Heart right ventricle (tissue), 16 donors: ENCODE measurements at regions not wholly inside any gene's neighbourhood (a gene's known extent, or its start where the extent isn't known, plus 50 kb on each side); places are given as distances from the start of the nearest gene placed in this dataset.
A peak's percentile ranks its signal among the peaks of the same experiment; 100 is the strongest.

ENCODE experiments used
- ATAC-seq, 8 donors: fragments of 200-7000 bp; cut with Tn5 transposase; one replicate each; pipeline ENCODE4 v1.9.1; 2020; ENCODE audit warnings: mild to moderate bottlenecking in 8 of 8, moderate library complexity in 8 of 8, moderate number of reproducible peaks in 1 of 8
- DNase-seq, 2 donors: peaks; one replicate each; pipeline ENCODE4 v3.0.0-alpha.2; 2020
- H3K27ac ChIP-seq, 10 donors: fragments of 200-600 bp; sonication (generic) in 2 of 10; one replicate each; pipeline versions ENCODE4 v1.5.0 to v1.8.0; 2020 to 2022; ENCODE audit warnings: mild to moderate bottlenecking in 3 of 10
- H3K27me3 ChIP-seq, 7 donors: fragments of 200-600 bp; one replicate each; pipeline ENCODE4 v1.8.0; 2021 to 2022; ENCODE audit warnings: mild to moderate bottlenecking in 2 of 7
- H3K36me3 ChIP-seq, 9 donors: fragments of 200-600 bp; sonication (generic) in 1 of 9; one replicate each; pipeline versions ENCODE4 v1.5.0 to v1.8.0; 2020 to 2022; ENCODE audit warnings: mild to moderate bottlenecking in 2 of 9
- H3K4me1 ChIP-seq, 9 donors: fragments of 200-600 bp; sonication (generic) in 1 of 9; one replicate each; pipeline versions ENCODE4 v1.5.0 to v1.8.0; 2020 to 2022; ENCODE audit warnings: mild to moderate bottlenecking in 4 of 9
- H3K4me3 ChIP-seq, 10 donors: fragments of 200-600 bp; sonication (generic) in 2 of 10; one replicate each; pipeline versions ENCODE4 v1.5.0 to v1.8.0; 2020 to 2022; ENCODE audit warnings: mild to moderate bottlenecking in 7 of 10, moderate library complexity in 2 of 10
- H3K9me3 ChIP-seq, 11 donors: fragments of 200-600 bp in 10 of 11; sonication (generic) in 2 of 11; one replicate each; pipeline versions ENCODE4 v1.5.0 to v1.8.0; 2013 to 2022; ENCODE audit warnings: mild to moderate bottlenecking in 2 of 11, control low read depth in 1 of 11, moderate library complexity in 1 of 11
- WGBS, 2 donors: extraction: QIAGEN DNeasy Blood & Tissue Kit; methylation state at CpG; one replicate each; pipeline ENCODE4 v1.1.7; 2013; ENCODE audit warnings: inconsistent platforms in 1 of 2; 5-methylcytosine and 5-hydroxymethylcytosine counted together
- intact Hi-C, 10 donors: fragments of 100-400 bp; cut with DNase I; formaldehyde crosslinking; loops; one replicate each; pipeline versions ENCODE4 v1.11.1 to v1.14.2; 2022
- TF ChIP-seq, protein P1 (sequence below), 9 donors: fragments of 200-600 bp; sonication (generic) in 2 of 9; IDR thresholded peaks; one replicate each; pipeline versions ENCODE4 v1.5.0 to v1.8.0; 2021 to 2022; ENCODE audit warnings: antibody characterized with exemption in 9 of 9, mild to moderate bottlenecking in 5 of 9, moderate library complexity in 1 of 9
- donor health status: Arrhythmogenic right ventricular cardiomyopathy.
- donor health status: ischemic (EF 13 %, LVEDD 7.1; RV severe dilation, severe dysfunction).
- donor health status: healthy with polysubstance abuse.
- donor health status: DM: no; HTN: yes; CAD: no.
- donor health status: DM: no; HTN: no; CAD: no.
- donor health status: ischemic (EF 25% LVEDD 6.9; RV normal size, moderate dysfunction).
- donor health status: ischemic (EF 25% LVEDD 5.7; RV mildly dilated, moderate dysfunction).
- donor health status: healthy.
- donor health status: DM: yes; HTN: yes; CAD: no.
- donor health status: Ischemic cardiomyopathy.
- donor health status: ischemic (EF 35%, LVEDD 5.7; RV mildly dilated, moderate dysfunction).
- donor health status: nonischemic (EF 11% LVEDD 7.7; RV severe dilation, severe dysfunction).
- donor health status: DM: yes; HTN: yes; CAD: no.
- donor health status: PGD.
- donor health status: ischemic (EF 29% LVEDD 5.4; RV normal size, mild dysfunction).
- donor health status: nonischemic (EF 23%, LVEDD 6.1; RV moderate dilation, normal function).

DNA sequence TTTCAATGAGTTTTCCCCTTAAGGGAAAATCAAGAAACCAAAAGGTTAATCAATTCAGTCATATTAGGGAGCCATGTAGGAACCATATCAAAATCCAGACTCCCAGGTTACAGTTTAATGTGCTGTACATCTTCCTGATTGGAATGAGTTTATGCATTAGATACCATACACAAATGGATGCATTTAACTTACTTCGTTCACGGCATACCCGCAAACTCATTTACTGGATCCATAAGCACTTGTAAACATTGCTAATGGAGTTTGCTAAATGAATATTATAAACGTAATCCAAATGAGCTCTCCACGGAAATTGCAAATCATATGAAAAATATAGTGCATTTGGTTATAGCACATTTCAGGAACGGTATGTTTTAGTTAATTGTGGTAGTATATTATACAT lies 228.9 kb upstream of the G2E3 start:
- no peaks in the 10 kb centered on the region for H3K36me3 ChIP-seq
- ATAC-seq (no peak), DNase-seq (no peak)
- TF ChIP-seq, protein P1, sequence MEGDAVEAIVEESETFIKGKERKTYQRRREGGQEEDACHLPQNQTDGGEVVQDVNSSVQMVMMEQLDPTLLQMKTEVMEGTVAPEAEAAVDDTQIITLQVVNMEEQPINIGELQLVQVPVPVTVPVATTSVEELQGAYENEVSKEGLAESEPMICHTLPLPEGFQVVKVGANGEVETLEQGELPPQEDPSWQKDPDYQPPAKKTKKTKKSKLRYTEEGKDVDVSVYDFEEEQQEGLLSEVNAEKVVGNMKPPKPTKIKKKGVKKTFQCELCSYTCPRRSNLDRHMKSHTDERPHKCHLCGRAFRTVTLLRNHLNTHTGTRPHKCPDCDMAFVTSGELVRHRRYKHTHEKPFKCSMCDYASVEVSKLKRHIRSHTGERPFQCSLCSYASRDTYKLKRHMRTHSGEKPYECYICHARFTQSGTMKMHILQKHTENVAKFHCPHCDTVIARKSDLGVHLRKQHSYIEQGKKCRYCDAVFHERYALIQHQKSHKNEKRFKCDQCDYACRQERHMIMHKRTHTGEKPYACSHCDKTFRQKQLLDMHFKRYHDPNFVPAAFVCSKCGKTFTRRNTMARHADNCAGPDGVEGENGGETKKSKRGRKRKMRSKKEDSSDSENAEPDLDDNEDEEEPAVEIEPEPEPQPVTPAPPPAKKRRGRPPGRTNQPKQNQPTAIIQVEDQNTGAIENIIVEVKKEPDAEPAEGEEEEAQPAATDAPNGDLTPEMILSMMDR (IDR thresholded peaks at IDR 0.05): no peak
- no peak overlapping the region for H3K27ac ChIP-seq
- no peaks in the 10 kb centered on the region for H3K4me1 ChIP-seq
- H3K4me3 ChIP-seq: no peak overlapping the region
- no peaks in the 10 kb centered on the region for H3K27me3 ChIP-seq
- H3K9me3 ChIP-seq: peaks cover 0 to 10% (median 0%) of the 10 kb centered on the region in 11 donors
- WGBS, 2 donors: 94 to 95% methylated on average over 6 of the region's 6 CpGs
- intact Hi-C loops: no loop called here

DNA sequence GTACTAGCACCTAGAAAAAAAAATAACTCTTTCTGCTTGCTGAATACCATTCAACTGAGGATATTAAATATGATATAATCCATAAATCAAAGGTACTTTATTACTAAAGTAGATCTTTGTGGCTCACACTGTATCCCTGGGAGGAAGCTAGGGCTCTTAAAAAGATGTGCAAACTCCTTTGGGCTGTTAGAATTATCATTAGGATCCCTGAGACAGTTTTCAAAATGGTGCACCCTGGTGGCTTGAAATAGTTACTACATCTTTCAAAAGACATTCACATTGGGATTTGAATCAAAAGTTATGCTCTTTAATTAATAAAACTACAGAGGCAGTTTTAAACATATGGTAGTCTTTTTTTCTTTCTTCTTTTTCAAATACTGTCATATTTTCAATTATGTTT lies 228.5 kb upstream of the G2E3 start:
- ATAC-seq: no peak

DNA sequence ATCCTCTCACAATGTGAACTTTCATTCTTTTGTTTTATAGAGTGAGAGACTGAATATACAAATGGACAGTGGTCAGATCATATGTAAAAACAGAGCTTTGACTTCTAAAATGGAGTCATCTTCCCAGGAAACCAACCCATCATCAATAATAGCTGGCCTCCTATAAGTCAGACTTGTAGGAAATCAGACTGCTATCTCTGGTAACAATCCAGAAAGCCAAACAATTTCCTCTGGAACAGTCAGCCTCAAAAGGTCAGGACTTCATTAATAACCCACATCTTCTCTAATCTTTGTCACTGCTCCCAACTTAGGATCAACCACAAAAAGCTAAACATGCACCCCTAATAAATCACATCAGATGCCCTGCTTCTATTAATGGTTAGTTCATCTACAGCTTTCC lies 227.9 kb upstream of the G2E3 start:
- ATAC-seq (no peak), DNase-seq (no peak)
- intact Hi-C loops: no loop called here
- Histone ChIP-seq H3K27ac (no peak overlapping the region), H3K4me1 (peaks cover 0 to 3% (median 0%) of the 10 kb centered on the region in 9 donors), H3K27me3 (no peaks in the 10 kb centered on the region), H3K9me3 (peaks cover 0 to 10% (median 0%) of the 10 kb centered on the region in 11 donors), H3K36me3 (no peaks in the 10 kb centered on the region), H3K4me3 (no peak overlapping the region)
- TF ChIP-seq, protein P1 (IDR thresholded peaks at IDR 0.05): no peak

More for the DNA sequence above, 228.5 kb upstream of the G2E3 start:
- no peak for DNase-seq
- no peaks in the 10 kb centered on the region for H3K4me1 ChIP-seq
- intact Hi-C loops: no loop called here
- H3K9me3 ChIP-seq: peaks cover 0 to 10% (median 0%) of the 10 kb centered on the region in 11 donors
- TF ChIP-seq, protein P1 (IDR thresholded peaks at IDR 0.05): peak in 5 of 9 donors; percentile 10 to 34 (median 18)
- no peaks in the 10 kb centered on the region for H3K27me3 ChIP-seq
- no peak overlapping the region for H3K4me3 ChIP-seq
- no peak overlapping the region for H3K27ac ChIP-seq
- no peaks in the 10 kb centered on the region for H3K36me3 ChIP-seq

DNA sequence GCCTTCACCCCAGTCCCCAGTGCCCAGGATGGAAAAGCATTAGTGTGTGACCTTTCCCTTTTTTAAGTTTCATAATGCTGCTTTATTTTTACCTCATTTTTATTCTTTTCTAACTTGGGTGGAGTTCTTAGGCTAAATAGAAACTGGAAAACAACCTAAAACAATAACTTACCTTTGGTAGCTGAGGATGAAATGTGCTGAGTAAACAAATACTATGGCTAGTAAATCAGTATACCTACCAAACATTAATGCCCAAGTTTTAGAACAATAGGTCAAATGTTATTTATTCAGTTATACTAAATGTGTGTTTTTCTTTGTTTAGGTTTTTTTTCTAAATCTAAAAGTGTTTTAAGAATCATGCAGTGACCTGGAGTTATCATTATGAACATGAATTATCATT lies 226.6 kb upstream of the G2E3 start:
- DNase-seq (no peak), ATAC-seq (no peak)
- Histone ChIP-seq H3K27me3 (no peaks in the 10 kb centered on the region), H3K9me3 (peaks cover 0 to 10% (median 0%) of the 10 kb centered on the region in 11 donors), H3K4me3 (no peak overlapping the region), H3K4me1 (peaks cover 0 to 14% (median 0%) of the 10 kb centered on the region in 9 donors), H3K36me3 (no peaks in the 10 kb centered on the region), H3K27ac (no peak overlapping the region)
- TF ChIP-seq, protein P1 (IDR thresholded peaks at IDR 0.05): no peak
- intact Hi-C loops: no loop called here

DNA sequence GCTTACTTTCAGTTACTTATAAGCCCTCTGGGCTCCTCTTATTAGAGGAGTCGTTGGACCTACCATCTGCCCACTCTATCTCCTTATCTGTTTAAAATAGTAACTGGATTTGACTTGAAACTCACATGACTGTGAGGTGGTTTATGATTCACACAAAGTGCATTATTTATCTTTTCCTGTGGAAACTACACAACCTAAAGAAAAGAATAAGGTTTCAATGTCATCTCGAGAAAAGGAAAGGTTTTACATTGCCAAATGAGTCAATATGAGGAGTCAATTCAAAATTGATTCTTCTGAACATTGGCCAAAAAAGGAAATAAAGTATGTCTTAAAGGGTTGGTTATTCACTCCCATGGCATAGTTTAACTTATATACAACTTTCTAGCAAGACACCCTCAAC lies 225.0 kb upstream of the G2E3 start:
- Histone ChIP-seq H3K9me3 (peaks cover 0 to 10% (median 0%) of the 10 kb centered on the region in 11 donors), H3K27ac (no peak overlapping the region), H3K4me1 (peaks cover 0 to 14% (median 0%) of the 10 kb centered on the region in 9 donors), H3K27me3 (no peaks in the 10 kb centered on the region), H3K36me3 (no peaks in the 10 kb centered on the region), H3K4me3 (no peak overlapping the region)
- TF ChIP-seq, protein P1 (IDR thresholded peaks at IDR 0.05): no peak
- ATAC-seq (no peak), DNase-seq (no peak)
- 49 to 54% methylated on average over 2 of the region's 2 CpGs for WGBS, 2 donors
- intact Hi-C loops: no loop called here
